GM18868 (cell line): ENCODE measurements at regions not wholly inside any gene's neighbourhood (a gene's known extent, or its start where the extent isn't known, plus 50 kb on each side); places are given as distances from the start of the nearest gene placed in this dataset.
"Not testable (repeated sequence)": the region's sequence is repeated elsewhere in the genome, so short reads cannot be mapped to it uniquely, and the experiment has no call there.

ENCODE experiments used
- ATAC-seq: cut with Tn5 transposase; IDR thresholded peaks from one replicate; pipeline ENCODE4 v1.9.1; 2021; ENCODE audit warnings: mild to moderate bottlenecking, moderate library complexity; ENCODE audit not compliant: unreplicated experiment

GRCh38 chr20:40634891-40635290, 54.1 kb downstream of the MAFB start:
- ATAC-seq = no peak

DNA sequence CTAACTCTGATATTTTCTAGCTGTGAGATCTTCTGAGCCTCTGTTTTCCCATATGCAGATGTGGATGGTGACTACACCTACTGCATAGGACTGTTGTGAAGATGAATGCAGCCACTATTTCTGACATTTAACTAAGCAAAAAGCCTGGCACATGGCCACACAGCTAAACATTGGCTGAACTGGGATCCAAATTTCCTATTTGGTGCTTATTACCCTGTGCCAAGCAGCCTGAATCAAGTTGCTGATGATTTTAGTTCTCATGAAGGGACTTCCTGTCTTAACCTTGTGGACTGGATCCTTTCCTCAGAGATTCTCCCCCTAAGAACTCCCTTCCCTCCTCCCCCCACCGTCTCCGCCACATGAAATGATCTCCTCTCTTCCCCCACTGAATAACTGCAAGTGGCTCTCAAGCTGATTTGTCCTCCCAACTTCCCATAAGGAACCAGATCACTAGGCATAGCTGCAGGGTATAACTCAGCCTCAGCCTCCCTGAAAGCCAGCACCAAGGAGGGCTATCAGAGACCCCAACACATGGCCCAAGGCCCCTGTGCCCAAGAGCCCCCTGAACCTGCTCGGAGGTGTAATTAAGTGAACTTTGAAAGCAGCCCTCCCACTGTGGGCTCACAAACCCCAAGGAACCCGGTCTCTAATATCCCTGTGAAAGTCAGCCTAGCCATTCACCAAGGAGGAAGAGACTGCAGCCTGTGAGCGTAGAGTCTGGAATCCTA, 55.7 kb downstream of the MAFB start:
- ATAC-seq = no peak

- ATAC-seq = no peak
Measured at GRCh38 chr20:40632346-40632976, 56.6 kb downstream of the MAFB start.

- no peak for ATAC-seq
Measured at GRCh38 chr20:40631119-40631631, 57.9 kb downstream of the MAFB start.

DNA sequence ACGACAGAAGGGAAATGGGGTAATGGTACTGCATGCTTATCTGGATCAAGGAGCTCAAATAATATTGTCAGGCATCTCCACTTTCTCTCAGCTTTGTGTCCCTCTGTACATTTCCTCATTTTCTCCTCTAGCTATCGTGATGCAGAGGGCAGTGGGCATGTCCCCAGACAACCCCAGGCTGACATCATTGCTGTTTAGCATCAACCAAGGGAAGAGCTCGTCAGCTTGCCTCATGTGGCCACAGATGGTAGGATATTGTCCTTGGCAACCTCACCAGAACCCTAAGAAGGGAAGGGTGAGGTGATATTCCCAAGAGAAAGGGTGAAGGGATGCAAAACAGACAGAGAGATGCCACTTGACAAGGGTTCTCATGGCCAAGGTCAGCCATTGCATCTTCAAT, 58.3 kb downstream of the MAFB start:
- no peak for ATAC-seq

DNA sequence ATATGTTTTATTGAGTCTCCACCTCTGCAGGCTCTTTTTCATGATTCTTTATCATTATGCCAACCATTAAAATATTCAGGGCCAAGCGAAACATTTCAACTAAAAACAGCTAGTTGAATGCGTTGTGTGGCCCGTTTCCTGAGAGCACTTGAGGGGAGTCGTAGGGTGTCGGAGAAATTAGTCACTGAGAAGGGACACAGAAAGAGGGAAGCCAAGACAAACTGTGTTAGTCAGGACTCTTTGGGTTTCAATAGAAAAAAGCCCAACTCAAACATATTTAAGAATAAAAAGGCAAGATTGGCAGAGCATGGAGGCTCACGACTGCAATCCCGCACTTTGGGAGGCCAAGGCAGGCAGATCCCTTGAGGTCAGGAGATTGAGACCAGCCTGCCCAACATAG, 58.9 kb downstream of the MAFB start:
- ATAC-seq = no peak

- ATAC-seq = no peak
Measured at GRCh38 chr20:40628877-40629276, 60.2 kb downstream of the MAFB start.

GRCh38 chr20:40619053-40619452, 70.0 kb downstream of the MAFB start:
- not testable (repeated sequence) for ATAC-seq

DNA sequence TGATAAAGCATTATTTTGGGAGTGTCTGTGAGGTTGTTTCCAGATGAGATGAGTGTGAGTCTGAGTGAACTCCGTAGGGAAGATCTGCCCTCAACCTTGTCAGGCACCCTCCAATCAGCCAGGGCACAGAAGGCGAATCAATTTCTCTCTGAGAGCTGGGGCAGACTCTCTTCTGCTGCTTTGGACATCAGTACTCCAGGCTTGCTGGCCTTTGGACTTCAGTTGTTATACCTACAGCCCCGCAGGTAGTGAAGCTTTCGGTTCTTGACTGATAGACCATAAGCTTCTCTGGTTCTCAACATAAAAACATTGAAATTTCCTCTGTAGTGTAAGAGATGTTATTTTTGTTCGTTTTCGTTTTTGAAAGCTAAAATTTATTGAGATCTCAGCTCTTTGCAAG, 71.4 kb downstream of the MAFB start:
- no peak for ATAC-seq

GRCh38 chr20:40612837-40613236, 76.2 kb downstream of the MAFB start:
- no peak for ATAC-seq

GRCh38 chr20:40612247-40612646, 76.8 kb downstream of the MAFB start:
- no peak for ATAC-seq

GRCh38 chr20:40610730-40611129, 78.3 kb downstream of the MAFB start:
- ATAC-seq = no peak

DNA sequence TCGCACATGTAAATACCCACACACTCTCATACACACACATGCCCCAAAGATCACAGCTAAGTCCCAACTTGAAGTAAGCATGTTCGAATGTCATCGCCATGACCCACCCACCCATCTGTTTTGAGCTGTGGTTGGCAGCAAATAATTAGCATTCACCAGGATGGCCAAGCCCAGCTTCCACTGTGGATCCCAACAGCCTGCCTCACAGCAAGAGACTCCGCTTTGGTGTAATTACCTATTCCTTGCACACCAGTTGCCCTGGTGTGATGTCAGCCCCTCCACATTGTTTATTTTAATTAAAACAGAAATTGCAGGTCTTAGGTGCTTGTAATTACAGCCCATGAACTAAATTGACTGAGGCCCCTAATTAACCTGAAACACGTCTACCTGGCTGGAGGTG, 81.1 kb downstream of the MAFB start:
- ATAC-seq = no peak

DNA sequence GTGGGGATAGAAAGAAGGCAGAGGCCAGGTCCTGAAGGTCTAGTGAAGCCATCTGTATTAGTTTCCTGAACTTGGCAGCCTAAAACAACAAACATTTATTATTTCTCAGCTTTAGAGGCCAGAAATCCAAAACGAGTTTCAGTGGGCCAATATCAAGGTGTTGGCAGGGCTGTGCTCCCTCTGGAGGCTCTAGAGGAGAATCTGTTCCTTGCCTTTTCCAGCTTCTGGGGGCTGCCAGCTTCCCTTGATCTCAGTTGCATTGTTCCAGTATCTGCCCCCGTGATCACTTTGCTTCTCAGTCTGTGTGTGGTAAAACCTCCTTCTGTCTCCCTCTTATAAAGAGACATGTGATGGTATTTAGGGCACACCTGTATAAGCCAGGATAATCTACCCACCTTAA, 82.4 kb downstream of the MAFB start:
- no peak for ATAC-seq

DNA sequence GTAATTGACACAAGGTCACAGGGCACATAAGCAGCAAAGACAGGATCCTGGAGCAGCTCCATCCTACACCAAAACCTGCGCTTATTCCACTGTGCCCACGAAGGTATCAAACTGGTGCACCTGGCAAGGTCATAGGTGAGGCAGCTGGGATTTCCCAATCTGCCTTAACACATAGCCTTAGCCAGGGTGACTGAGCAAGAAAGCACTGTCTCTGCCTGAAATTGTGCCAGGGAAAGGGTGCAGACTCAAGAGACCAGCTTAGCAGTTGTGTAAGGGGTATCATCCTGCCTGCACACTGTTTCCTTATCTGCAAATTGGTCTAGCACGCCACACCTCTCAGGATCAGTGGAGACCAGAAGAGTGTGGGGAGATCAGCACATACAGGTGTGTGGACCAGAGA, 82.8 kb downstream of the MAFB start:
- no peak for ATAC-seq

DNA sequence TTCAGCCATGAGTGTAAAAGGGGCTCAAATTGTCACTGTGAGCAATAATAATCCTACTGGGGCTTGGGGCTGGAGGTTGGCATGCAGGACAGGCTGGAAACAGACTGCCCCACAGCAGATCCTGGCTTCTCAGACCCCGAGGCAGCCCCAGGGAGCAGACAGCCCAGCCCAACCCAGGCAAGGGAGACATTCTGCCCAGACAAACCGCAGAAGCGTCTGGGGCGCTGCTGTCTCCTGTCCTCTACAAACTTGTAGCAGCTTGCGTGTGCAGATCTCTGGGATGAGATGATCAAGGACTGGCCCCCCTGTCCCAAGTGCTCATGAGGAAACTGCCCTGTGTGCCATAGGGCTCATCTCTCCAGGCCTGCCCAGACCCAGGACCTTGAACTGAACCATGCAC, 84.6 kb downstream of the MAFB start:
- ATAC-seq = no peak

DNA sequence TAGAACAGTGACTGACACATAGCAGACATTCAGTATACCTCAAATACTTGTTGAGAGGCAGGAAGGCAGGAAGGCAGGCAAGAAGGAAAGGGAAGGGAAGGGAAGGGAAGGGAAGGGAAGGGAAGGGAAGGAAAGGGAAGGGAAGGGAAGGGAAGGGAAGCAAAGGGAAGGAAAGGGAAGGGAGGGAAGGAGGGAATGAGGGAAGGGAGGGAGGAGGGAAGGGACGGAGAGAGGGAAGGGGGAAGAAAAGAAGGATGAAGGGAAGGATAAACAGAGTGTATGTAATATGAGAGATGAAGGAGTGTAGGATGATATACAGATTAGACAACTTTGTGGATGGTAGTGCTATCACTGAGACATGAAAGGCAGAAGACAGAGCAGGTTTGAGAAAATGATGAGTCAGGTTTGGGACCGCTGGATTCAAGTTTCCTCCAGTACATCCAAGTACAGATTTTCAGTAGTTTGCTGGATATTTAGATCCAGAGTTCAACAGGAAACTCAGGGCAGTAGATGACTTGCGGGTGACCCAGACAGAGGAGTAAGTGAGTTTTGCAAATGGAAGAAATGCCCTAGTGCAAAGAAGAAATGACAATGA, 85.9 kb downstream of the MAFB start:
- ATAC-seq = no peak

DNA sequence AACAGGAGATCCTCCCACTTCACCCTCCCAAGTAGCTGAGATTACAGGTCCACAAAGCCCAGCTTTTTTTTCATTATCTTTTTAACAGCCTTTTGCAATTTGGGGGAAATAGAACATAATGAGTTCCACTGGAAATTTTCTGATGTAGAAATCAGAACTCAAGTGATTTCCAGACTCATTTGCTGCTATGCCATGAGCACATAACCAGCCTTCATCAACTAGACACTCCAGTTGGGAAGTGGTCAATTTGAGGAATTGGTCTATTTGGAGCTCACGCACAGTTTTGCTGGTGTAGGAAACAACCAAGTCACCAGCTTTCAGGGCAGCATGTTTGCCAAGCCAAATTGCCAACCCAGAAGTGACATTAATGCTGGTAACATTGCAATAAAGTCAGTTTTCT, 86.7 kb downstream of the MAFB start:
- no peak for ATAC-seq

DNA sequence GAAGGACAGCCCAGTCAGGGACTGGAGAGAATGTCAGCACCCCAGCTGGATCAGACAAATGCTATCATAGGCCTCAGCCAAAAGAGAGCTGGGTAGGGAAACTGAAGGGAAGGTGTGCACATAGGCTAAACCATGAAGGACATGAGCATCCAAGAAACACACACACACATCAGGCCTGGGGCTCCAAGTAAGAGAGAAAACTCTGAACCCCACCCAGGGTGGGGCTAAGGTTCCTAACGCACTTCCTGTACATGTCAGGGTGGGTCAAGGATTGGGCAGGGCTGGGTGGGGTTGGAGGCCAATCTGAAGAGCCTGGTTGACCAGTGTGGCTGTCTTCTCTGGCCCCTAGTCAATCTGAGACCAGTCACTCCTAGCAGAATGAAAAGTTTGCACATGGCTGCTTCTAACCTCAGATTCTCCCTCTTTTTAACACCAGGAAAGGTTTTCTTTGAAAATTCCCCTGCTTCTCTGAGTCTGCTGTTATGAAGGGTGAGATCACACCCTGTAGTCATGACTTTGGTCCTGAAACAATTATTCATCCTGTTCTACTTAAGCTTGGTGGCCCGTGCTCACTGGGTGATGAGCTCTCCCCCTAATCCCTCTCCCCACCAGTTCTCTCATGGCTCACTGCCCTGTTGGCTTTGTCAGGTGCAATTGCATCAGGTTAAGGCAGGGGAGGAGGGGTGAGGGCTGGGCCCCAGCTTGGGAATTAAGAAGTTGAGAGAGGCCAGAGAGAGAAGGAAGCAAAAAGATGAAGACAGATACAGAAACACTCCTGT, 88.4 kb downstream of the MAFB start:
- ATAC-seq = no peak

- ATAC-seq = no peak
Measured at GRCh38 chr20:40599987-40600386, 89.0 kb downstream of the MAFB start.

DNA sequence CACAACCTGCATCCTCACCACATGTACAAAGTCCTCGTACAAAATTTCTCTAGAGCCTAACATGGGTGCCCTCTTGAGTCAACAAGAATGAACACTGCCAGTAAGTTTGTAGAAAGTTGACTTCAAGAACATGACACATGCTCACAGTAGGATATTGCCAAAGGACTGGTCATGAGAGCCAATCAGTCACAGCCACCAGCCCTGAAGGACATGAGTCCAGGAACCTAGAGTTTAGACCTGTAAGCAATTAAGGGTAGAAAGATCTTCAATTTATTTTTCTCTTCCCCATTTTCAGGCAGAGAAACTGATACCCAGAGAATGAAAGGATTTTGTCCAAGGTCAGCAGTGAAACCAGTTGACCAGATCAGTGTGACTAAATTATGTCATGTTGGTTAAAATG, 96.1 kb downstream of the MAFB start:
- ATAC-seq = no peak
